ENCODE measurements at regions not wholly inside any gene's neighbourhood (a gene's known extent, or its start where the extent isn't known, plus 50 kb on each side); places are given as distances from the start of the nearest gene placed in this dataset.

DNA sequence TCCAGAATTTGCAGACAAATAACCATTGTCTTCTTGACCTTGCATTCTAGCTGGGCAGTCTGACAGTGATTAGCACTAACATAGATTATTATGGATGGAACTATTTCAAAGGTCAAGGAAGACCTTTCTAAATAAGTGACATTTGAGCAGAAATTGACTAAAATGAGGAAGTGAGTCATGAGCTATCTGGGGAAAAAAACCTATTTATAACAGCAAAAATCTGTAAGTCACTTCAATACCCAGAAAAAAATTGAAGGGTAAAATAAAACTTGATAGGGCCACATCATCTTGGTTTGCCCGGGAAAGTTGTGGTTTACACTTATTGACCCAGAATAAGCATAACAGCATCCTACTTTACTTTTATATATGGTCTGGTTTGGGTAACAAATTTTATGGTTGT is 414.6 kb upstream of the HS3ST1 start:
- no peak overlapping the region for H3K4me2 ChIP-seq
- Mint-ChIP-seq H3K4me3 (no peak overlapping the region), H3K27me3 (ENCODE audit: insufficient read depth, low read depth, poor library complexity) (no peaks in the 10 kb centered on the region), H3K36me3 (ENCODE audit: low read depth) (no peaks in the 10 kb centered on the region), H3K4me1 (peaks cover 21% of the 10 kb centered on the region), H3K27ac (no peak overlapping the region), H3K9me3 (no peaks in the 10 kb centered on the region)
- H4K20me1 ChIP-seq (replicated peaks; ENCODE audit: insufficient read depth), result no peaks in the 10 kb centered on the region
- H3F3A ChIP-seq (replicated peaks; ENCODE audit: low read depth), result no peaks in the 10 kb centered on the region
- no peaks in the 10 kb centered on the region for H3K27me3 ChIP-seq (ENCODE audit: insufficient read depth)
- ATAC-seq, result no peak
- TF ChIP-seq ZNF331 (CRISPR knock-in tag; IDR thresholded peaks at IDR 0.05; ENCODE audit: low read depth), result no peak
- no peak overlapping the region for H3K4me3 ChIP-seq
- peaks cover 9% of the 10 kb centered on the region; the same call in 1 of the 2 replicates for H3K4me1 ChIP-seq (ENCODE audit: insufficient read depth)
- peaks cover 4% of the 10 kb centered on the region for H3K9me2 ChIP-seq (ENCODE audit: insufficient read depth)
- H2AFZ ChIP-seq, result no peak overlapping the region
- DNase-seq (ENCODE audit: low spot score), result no peak
- H3K79me2 ChIP-seq (replicated peaks; ENCODE audit: insufficient read depth), result no peaks in the 10 kb centered on the region
- H3K27ac ChIP-seq (ENCODE audit: low read depth), result no peak overlapping the region
- H3K36me3 ChIP-seq (ENCODE audit: insufficient read depth), result no peaks in the 10 kb centered on the region

DNA sequence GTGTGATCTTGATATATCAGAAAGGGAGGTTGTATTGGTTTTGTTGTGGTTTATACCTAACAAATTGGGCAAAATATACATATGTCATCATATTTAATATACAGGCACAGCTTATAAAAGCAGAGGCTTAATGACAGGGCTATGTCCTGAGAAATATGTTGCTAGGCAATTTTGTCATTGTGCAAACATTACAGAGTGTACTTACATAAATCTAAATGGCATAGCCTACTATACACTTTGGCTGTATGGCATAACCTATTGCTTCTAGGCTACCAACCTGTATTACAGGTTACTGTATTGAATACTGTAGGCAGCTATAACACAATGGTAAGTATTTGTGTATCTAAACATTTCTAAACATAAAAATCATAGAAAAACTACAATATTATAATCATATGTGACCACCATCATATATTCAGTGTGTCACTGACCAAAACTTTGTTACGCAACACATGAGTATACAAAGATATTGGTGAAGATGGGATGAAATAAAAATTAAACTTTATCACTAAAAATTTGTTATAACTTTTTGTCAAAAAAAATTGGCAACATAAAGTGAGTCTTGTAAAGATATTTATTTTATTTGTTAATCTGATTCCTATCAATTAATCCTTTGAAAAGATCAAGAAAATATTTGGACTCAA is 414.0 kb upstream of the HS3ST1 start:
- ATAC-seq (no peak), DNase-seq (ENCODE audit: low spot score) (no peak)
- H3K36me3 ChIP-seq (ENCODE audit: insufficient read depth), result no peaks in the 10 kb centered on the region
- H3K4me2 ChIP-seq, result no peak overlapping the region
- Mint-ChIP-seq H3K27me3 (ENCODE audit: insufficient read depth, low read depth, poor library complexity) (no peaks in the 10 kb centered on the region), H3K9me3 (no peaks in the 10 kb centered on the region), H3K27ac (no peak overlapping the region), H3K4me1 (peaks cover 21% of the 10 kb centered on the region), H3K36me3 (ENCODE audit: low read depth) (no peaks in the 10 kb centered on the region), H3K4me3 (no peak overlapping the region)
- no peaks in the 10 kb centered on the region for H3F3A ChIP-seq (replicated peaks; ENCODE audit: low read depth)
- H3K27ac ChIP-seq (ENCODE audit: low read depth), result no peak overlapping the region
- no peaks in the 10 kb centered on the region for H3K27me3 ChIP-seq (ENCODE audit: insufficient read depth)
- peaks cover 10% of the 10 kb centered on the region for H3K9me2 ChIP-seq (ENCODE audit: insufficient read depth)
- TF ChIP-seq STAT1 (IDR thresholded peaks at IDR 0.05; ENCODE audit: unreplicated experiment) (no peak), CREB1 (CRISPR knock-in tag; IDR thresholded peaks at IDR 0.05; ENCODE audit: low read depth) (no peak), NANOG (IDR thresholded peaks at IDR 0.05; ENCODE audit: borderline replicate concordance) (no peak), ZNF114 (CRISPR knock-in tag; IDR thresholded peaks at IDR 0.05) (no peak), EZH2 (IDR thresholded peaks at IDR 0.05; ENCODE audit: low read depth, unreplicated experiment) (no peak)
- TF ChIP-seq, protein P1, sequence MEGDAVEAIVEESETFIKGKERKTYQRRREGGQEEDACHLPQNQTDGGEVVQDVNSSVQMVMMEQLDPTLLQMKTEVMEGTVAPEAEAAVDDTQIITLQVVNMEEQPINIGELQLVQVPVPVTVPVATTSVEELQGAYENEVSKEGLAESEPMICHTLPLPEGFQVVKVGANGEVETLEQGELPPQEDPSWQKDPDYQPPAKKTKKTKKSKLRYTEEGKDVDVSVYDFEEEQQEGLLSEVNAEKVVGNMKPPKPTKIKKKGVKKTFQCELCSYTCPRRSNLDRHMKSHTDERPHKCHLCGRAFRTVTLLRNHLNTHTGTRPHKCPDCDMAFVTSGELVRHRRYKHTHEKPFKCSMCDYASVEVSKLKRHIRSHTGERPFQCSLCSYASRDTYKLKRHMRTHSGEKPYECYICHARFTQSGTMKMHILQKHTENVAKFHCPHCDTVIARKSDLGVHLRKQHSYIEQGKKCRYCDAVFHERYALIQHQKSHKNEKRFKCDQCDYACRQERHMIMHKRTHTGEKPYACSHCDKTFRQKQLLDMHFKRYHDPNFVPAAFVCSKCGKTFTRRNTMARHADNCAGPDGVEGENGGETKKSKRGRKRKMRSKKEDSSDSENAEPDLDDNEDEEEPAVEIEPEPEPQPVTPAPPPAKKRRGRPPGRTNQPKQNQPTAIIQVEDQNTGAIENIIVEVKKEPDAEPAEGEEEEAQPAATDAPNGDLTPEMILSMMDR (conservative IDR thresholded peaks at IDR 0.05; ENCODE audit: low read depth in 2 of 2), result no peak
- no peaks in the 10 kb centered on the region for H4K20me1 ChIP-seq (replicated peaks; ENCODE audit: insufficient read depth)
- H3K79me2 ChIP-seq (replicated peaks; ENCODE audit: insufficient read depth), result no peaks in the 10 kb centered on the region
- no peak overlapping the region for H3K4me3 ChIP-seq
- peaks cover 9% of the 10 kb centered on the region; the same call in 1 of the 2 replicates for H3K4me1 ChIP-seq (ENCODE audit: insufficient read depth)
- no peak overlapping the region for H2AFZ ChIP-seq

DNA sequence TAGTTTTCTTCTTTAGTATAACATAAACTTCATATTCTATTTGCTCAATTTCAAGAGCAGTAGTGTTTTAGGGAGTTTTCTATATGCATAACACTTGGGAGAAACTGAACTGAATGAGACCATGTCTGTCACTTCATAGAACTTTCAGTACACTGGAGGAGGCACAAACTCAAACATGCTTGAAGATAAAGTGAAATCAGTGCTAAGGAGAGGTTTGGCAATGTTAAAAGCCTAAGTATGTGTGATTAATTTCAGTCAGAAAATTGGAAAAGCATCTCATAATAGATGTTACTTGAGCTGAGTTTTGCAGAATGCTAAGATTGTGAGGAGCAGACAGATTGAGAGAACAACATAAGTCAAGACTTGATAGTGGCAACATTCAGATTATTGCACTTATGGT is 411.2 kb upstream of the HS3ST1 start:
- Histone ChIP-seq H3F3A (replicated peaks; ENCODE audit: low read depth) (no peaks in the 10 kb centered on the region), H3K27ac (ENCODE audit: low read depth) (no peak overlapping the region), H3K4me2 (no peak overlapping the region), H3K36me3 (ENCODE audit: insufficient read depth) (no peaks in the 10 kb centered on the region), H3K4me3 (no peak overlapping the region), H3K27me3 (ENCODE audit: insufficient read depth) (no peaks in the 10 kb centered on the region), H3K79me2 (replicated peaks; ENCODE audit: insufficient read depth) (no peaks in the 10 kb centered on the region), H3K4me1 (ENCODE audit: insufficient read depth) (no peaks in the 10 kb centered on the region), H3K9me2 (ENCODE audit: insufficient read depth) (peaks cover 10% of the 10 kb centered on the region), H2AFZ (no peak overlapping the region), H4K20me1 (replicated peaks; ENCODE audit: insufficient read depth) (no peaks in the 10 kb centered on the region)
- TF ChIP-seq POLR2AphosphoS5 (IDR thresholded peaks at IDR 0.05; ENCODE audit: low read depth), result no peak
- Mint-ChIP-seq H3K4me1 (peaks cover 5% of the 10 kb centered on the region; the same call in 2 of the 3 replicates), H3K27ac (no peak overlapping the region), H3K4me3 (no peak overlapping the region), H3K9me3 (no peaks in the 10 kb centered on the region), H3K27me3 (ENCODE audit: insufficient read depth, low read depth, poor library complexity) (no peaks in the 10 kb centered on the region), H3K36me3 (ENCODE audit: low read depth) (no peaks in the 10 kb centered on the region)
- ATAC-seq (no peak), DNase-seq (ENCODE audit: low spot score) (no peak)
